ENCODE measurements at regions not wholly inside any gene's neighbourhood (a gene's known extent, or its start where the extent isn't known, plus 50 kb on each side); places are given as distances from the start of the nearest gene placed in this dataset.

DNA sequence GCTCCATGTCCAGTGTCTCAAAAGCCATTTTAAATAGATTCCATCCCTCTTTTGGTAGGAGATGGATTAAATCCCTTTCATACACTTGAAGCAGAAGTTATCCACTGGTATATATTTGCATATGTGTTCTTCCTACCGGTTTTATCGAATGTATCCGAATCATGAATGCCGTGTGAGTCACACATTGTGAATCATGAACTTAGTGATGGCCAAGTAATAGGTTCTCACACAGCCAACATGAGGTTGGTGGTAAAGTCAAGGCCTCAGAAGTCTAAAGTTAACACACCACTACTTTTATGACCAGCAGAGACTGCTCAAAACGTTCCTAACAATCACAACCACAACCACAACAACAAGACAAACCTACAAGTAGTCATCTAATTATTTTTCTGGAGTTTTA, 345.5 kb downstream of the THBS2 start:
- H3K4me3 ChIP-seq (ENCODE audit: low read length in 2 of 2), result no peak overlapping the region
- no peaks in the 10 kb centered on the region for H3K4me1 ChIP-seq (ENCODE audit: control insufficient read depth in 2 of 2, insufficient read depth in 1 of 2, low read depth in 1 of 2, low read length in 2 of 2)
- H3K4ac ChIP-seq (ENCODE audit: low read length), result no peak overlapping the region
- no peak overlapping the region for H2AK5ac ChIP-seq (ENCODE audit: low read depth, low read length)
- no peak overlapping the region for H3K4me2 ChIP-seq (ENCODE audit: insufficient read depth, low read length, poor library complexity, severe bottlenecking)
- H3K27ac ChIP-seq (replicated peaks; ENCODE audit: low read length), result no peak overlapping the region
- H3K9me3 ChIP-seq (replicated peaks in 1 of 2; ENCODE audit: control insufficient read depth in 2 of 2, insufficient read depth in 1 of 2, low read depth in 1 of 2, low read length in 2 of 2), result peaks cover 0 to 4% of the 10 kb centered on the region in 2 donors
- H3K27me3 ChIP-seq (ENCODE audit: control insufficient read depth in 3 of 3, insufficient read depth in 3 of 3, low read depth in 1 of 3, low read length in 3 of 3), result no peaks in the 10 kb centered on the region
- no peak for DNase-seq (ENCODE audit: low spot score)
- H3K23ac ChIP-seq (ENCODE audit: low read depth, low read length, poor library complexity), result no peak overlapping the region
- H2BK120ac ChIP-seq (ENCODE audit: low read depth, low read length), result no peak overlapping the region
- no peaks in the 10 kb centered on the region for H3K79me1 ChIP-seq (ENCODE audit: low read depth, low read length)
- no peak overlapping the region for H2BK15ac ChIP-seq (ENCODE audit: low read length)
- no peak overlapping the region for H2AFZ ChIP-seq (ENCODE audit: low read length)
- H3K36me3 ChIP-seq (replicated peaks in 1 of 2; ENCODE audit: control insufficient read depth in 2 of 2, insufficient read depth in 2 of 2, low read length in 2 of 2), result no peaks in the 10 kb centered on the region
- no peak overlapping the region for H3K18ac ChIP-seq (ENCODE audit: low read length)
- H3K14ac ChIP-seq (ENCODE audit: low read length), result no peak overlapping the region
- H3K9ac ChIP-seq (ENCODE audit: low read depth, low read length, poor library complexity), result no peak overlapping the region
- H4K91ac ChIP-seq (ENCODE audit: low read depth, low read length, poor library complexity), result no peak overlapping the region
- H2BK5ac ChIP-seq (ENCODE audit: low read length), result no peak overlapping the region
- H4K8ac ChIP-seq (ENCODE audit: low read depth, low read length), result no peak overlapping the region
- no peak overlapping the region for H2BK12ac ChIP-seq (ENCODE audit: low read length)
- no CpG with 5 or more reads among the region's 5 CpGs for WGBS, 2 donors (ENCODE audit: extremely low coverage in 2 of 2, insufficient read length in 2 of 2, insufficient replicate concordance in 1 of 2)

DNA sequence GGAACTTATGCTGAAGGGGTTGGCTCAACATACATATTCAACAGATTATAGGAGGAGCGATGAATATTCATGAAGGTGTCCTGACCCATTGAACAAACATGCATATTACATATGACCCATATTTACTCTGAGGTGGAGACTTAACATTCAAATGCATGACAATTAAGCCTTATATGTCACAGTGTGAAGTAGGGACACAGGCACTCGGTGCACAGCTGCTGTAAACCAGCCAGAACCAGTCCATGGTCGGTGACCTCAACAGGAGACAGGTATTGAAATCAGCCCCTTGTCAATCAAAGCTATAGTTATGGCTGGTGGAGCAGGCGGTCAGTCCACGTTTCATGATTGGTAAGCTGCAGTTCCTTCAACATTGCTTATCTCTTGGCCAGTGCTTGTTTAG, 347.3 kb downstream of the THBS2 start:
- peaks cover 0 to 4% of the 10 kb centered on the region in 2 donors for H3K9me3 ChIP-seq (replicated peaks in 1 of 2; ENCODE audit: control insufficient read depth in 2 of 2, insufficient read depth in 1 of 2, low read depth in 1 of 2, low read length in 2 of 2)
- H3K27ac ChIP-seq (replicated peaks; ENCODE audit: low read length), result no peak overlapping the region
- no peak overlapping the region for H4K91ac ChIP-seq (ENCODE audit: low read depth, low read length, poor library complexity)
- no peak overlapping the region for H3K23ac ChIP-seq (ENCODE audit: low read depth, low read length, poor library complexity)
- H3K4ac ChIP-seq (ENCODE audit: low read length), result no peak overlapping the region
- no peak overlapping the region for H3K18ac ChIP-seq (ENCODE audit: low read length)
- WGBS, 2 donors (ENCODE audit: extremely low coverage in 2 of 2, insufficient read length in 2 of 2, insufficient replicate concordance in 1 of 2), result no CpG with 5 or more reads among the region's 5 CpGs
- H3K14ac ChIP-seq (ENCODE audit: low read length), result no peak overlapping the region
- H2AFZ ChIP-seq (ENCODE audit: low read length), result no peak overlapping the region
- H3K36me3 ChIP-seq (replicated peaks in 1 of 2; ENCODE audit: control insufficient read depth in 2 of 2, insufficient read depth in 2 of 2, low read length in 2 of 2), result no peaks in the 10 kb centered on the region
- no peak overlapping the region for H2BK15ac ChIP-seq (ENCODE audit: low read length)
- no peak overlapping the region for H3K4me2 ChIP-seq (ENCODE audit: insufficient read depth, low read length, poor library complexity, severe bottlenecking)
- H2AK5ac ChIP-seq (ENCODE audit: low read depth, low read length), result no peak overlapping the region
- no peaks in the 10 kb centered on the region for H3K27me3 ChIP-seq (ENCODE audit: control insufficient read depth in 3 of 3, insufficient read depth in 3 of 3, low read depth in 1 of 3, low read length in 3 of 3)
- no peak overlapping the region for H2BK120ac ChIP-seq (ENCODE audit: low read depth, low read length)
- H3K4me1 ChIP-seq (ENCODE audit: control insufficient read depth in 2 of 2, insufficient read depth in 1 of 2, low read depth in 1 of 2, low read length in 2 of 2), result no peaks in the 10 kb centered on the region
- no peak overlapping the region for H2BK5ac ChIP-seq (ENCODE audit: low read length)
- no peak overlapping the region for H2BK12ac ChIP-seq (ENCODE audit: low read length)
- no peak for DNase-seq (ENCODE audit: low spot score)
- no peak overlapping the region for H3K9ac ChIP-seq (ENCODE audit: low read depth, low read length, poor library complexity)
- H3K4me3 ChIP-seq (ENCODE audit: low read length in 2 of 2), result no peak overlapping the region
- no peaks in the 10 kb centered on the region for H3K79me1 ChIP-seq (ENCODE audit: low read depth, low read length)
- H4K8ac ChIP-seq (ENCODE audit: low read depth, low read length), result no peak overlapping the region

DNA sequence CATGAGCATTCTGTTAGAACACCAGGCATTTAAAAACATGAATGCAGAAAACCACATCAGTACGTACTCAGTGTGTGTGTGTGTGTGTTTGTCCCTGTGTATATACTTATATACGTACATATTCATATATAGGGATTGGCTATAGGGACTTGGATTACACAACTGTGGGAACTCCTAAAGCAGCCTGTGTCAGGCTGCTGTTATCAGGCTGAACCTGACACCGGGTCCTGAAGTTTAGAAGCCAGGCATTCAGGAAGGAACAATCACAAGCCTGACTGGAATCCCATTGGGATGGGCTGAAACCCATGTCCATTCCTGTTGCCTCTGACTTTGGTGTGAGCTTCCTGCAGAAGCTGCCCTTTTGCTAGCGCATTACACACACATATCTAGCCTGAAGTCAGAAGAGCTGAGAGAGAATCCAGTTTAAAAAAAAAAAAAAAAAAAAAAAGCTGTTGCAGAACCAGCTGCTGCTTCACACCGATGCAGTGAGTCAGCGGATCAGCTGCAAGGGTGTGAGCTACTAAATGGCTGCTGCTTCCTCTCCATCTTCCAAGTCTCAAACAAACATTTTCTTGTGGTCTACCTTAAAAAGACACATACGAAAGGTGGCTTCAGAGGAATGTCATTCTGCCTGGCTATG, 348.1 kb downstream of the THBS2 start:
- Histone ChIP-seq H3K14ac (ENCODE audit: low read length) (no peak overlapping the region), H3K23ac (ENCODE audit: low read depth, low read length, poor library complexity) (no peak overlapping the region), H4K91ac (ENCODE audit: low read depth, low read length, poor library complexity) (no peak overlapping the region), H2BK120ac (ENCODE audit: low read depth, low read length) (no peak overlapping the region), H2BK5ac (ENCODE audit: low read length) (no peak overlapping the region), H3K27ac (replicated peaks; ENCODE audit: low read length) (no peak overlapping the region), H3K36me3 (replicated peaks in 1 of 2; ENCODE audit: control insufficient read depth in 2 of 2, insufficient read depth in 2 of 2, low read length in 2 of 2) (no peaks in the 10 kb centered on the region), H3K4me2 (ENCODE audit: insufficient read depth, low read length, poor library complexity, severe bottlenecking) (no peak overlapping the region), H3K9ac (ENCODE audit: low read depth, low read length, poor library complexity) (no peak overlapping the region), H4K8ac (ENCODE audit: low read depth, low read length) (no peak overlapping the region), H3K4me3 (ENCODE audit: low read length in 2 of 2) (no peak overlapping the region), H2AK5ac (ENCODE audit: low read depth, low read length) (no peak overlapping the region), H3K27me3 (ENCODE audit: control insufficient read depth in 3 of 3, insufficient read depth in 3 of 3, low read depth in 1 of 3, low read length in 3 of 3) (no peaks in the 10 kb centered on the region), H3K4ac (ENCODE audit: low read length) (no peak overlapping the region), H3K79me1 (ENCODE audit: low read depth, low read length) (no peaks in the 10 kb centered on the region), H3K9me3 (replicated peaks in 1 of 2; ENCODE audit: control insufficient read depth in 2 of 2, insufficient read depth in 1 of 2, low read depth in 1 of 2, low read length in 2 of 2) (peaks cover 0 to 4% of the 10 kb centered on the region in 2 donors), H3K4me1 (ENCODE audit: control insufficient read depth in 2 of 2, insufficient read depth in 1 of 2, low read depth in 1 of 2, low read length in 2 of 2) (no peaks in the 10 kb centered on the region), H2AFZ (ENCODE audit: low read length) (no peak overlapping the region), H3K18ac (ENCODE audit: low read length) (no peak overlapping the region), H2BK15ac (ENCODE audit: low read length) (no peak overlapping the region), H2BK12ac (ENCODE audit: low read length) (no peak overlapping the region)
- DNase-seq (ENCODE audit: low spot score), result no peak
- WGBS, 2 donors (ENCODE audit: extremely low coverage in 2 of 2, insufficient read length in 2 of 2, insufficient replicate concordance in 1 of 2), result no CpG with 5 or more reads among the region's 7 CpGs

DNA sequence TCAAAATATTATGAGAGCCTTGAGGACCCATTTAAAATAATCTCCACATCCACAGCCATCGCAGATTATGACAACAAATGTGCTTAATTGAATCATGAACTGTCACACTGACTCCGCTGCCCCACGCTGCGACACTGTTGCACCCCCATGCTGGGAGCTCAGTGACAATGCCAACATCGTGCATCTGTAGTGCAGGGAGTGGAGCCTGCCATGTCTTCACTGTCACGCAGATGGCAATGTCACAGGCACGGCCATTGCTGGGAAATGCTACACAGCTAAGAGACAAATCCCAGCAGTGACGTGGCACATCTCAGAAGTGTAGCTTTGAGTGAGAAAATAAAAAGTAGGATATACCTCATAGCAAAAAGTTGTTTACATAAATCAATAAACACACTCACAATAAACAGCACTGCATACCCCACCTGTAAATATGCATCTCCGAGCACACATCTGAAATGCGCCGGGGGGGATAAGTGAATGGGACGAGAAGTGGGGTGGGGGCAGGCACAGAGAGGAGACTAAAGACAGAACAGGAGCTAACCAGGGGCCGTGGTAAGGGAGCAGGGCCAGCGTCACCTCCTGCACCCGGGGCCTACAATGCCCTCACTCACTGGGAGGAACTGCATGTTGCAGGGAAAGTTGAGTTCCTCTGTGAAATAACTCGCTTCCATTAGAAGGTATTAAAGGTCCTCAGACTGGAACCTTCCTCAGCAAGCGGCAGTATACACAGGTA, 349.9 kb downstream of the THBS2 start:
- H3K4me1 ChIP-seq (ENCODE audit: control insufficient read depth in 2 of 2, insufficient read depth in 1 of 2, low read depth in 1 of 2, low read length in 2 of 2), result no peaks in the 10 kb centered on the region
- H2AK5ac ChIP-seq (ENCODE audit: low read depth, low read length), result no peak overlapping the region
- H3K27me3 ChIP-seq (ENCODE audit: control insufficient read depth in 3 of 3, insufficient read depth in 3 of 3, low read depth in 1 of 3, low read length in 3 of 3), result no peaks in the 10 kb centered on the region
- no peak overlapping the region for H3K18ac ChIP-seq (ENCODE audit: low read length)
- H3K9ac ChIP-seq (ENCODE audit: low read depth, low read length, poor library complexity), result peak overlapping the region; percentile 61
- H2BK5ac ChIP-seq (ENCODE audit: low read length), result no peak overlapping the region
- no peaks in the 10 kb centered on the region for H3K9me3 ChIP-seq (replicated peaks in 1 of 2; ENCODE audit: control insufficient read depth in 2 of 2, insufficient read depth in 1 of 2, low read depth in 1 of 2, low read length in 2 of 2)
- no CpG with 5 or more reads among the region's 17 CpGs for WGBS, 2 donors (ENCODE audit: extremely low coverage in 2 of 2, insufficient read length in 2 of 2, insufficient replicate concordance in 1 of 2)
- H4K91ac ChIP-seq (ENCODE audit: low read depth, low read length, poor library complexity), result no peak overlapping the region
- no peaks in the 10 kb centered on the region for H3K79me1 ChIP-seq (ENCODE audit: low read depth, low read length)
- no peaks in the 10 kb centered on the region for H3K36me3 ChIP-seq (replicated peaks in 1 of 2; ENCODE audit: control insufficient read depth in 2 of 2, insufficient read depth in 2 of 2, low read length in 2 of 2)
- H3K4me3 ChIP-seq (ENCODE audit: low read length in 2 of 2), result no peak overlapping the region
- H3K14ac ChIP-seq (ENCODE audit: low read length), result no peak overlapping the region
- H2BK120ac ChIP-seq (ENCODE audit: low read depth, low read length), result no peak overlapping the region
- H2BK15ac ChIP-seq (ENCODE audit: low read length), result no peak overlapping the region
- no peak overlapping the region for H2AFZ ChIP-seq (ENCODE audit: low read length)
- no peak overlapping the region for H3K27ac ChIP-seq (replicated peaks; ENCODE audit: low read length)
- no peak overlapping the region for H3K23ac ChIP-seq (ENCODE audit: low read depth, low read length, poor library complexity)
- H2BK12ac ChIP-seq (ENCODE audit: low read length), result no peak overlapping the region
- no peak for DNase-seq (ENCODE audit: low spot score)
- no peak overlapping the region for H4K8ac ChIP-seq (ENCODE audit: low read depth, low read length)
- H3K4ac ChIP-seq (ENCODE audit: low read length), result no peak overlapping the region
- no peak overlapping the region for H3K4me2 ChIP-seq (ENCODE audit: insufficient read depth, low read length, poor library complexity, severe bottlenecking)

All from neuronal stem cell (in vitro differentiated cells).